A673 (cell line): ENCODE measurements at regions not wholly inside any gene's neighbourhood (a gene's known extent, or its start where the extent isn't known, plus 50 kb on each side); places are given as distances from the start of the nearest gene placed in this dataset.

ENCODE experiments used
- BruUV-seq: library from RNA; stranded (reverse); fragments of 400-500 nt; replicated peaks from 2 replicates; lab custom pipeline; 2021; lab: Mats Ljungman, UMichigan
- CTCF ChIA-PET: fragments of 300-600 bp; sonication (Branson Sonifier 250); formaldehyde crosslinking; loops from one replicate; lab custom pipeline; 2022; ENCODE audit warnings: antibody characterized with exemption; lab: Charles Lee
- POLR2A ChIA-PET: fragments of 300-600 bp; sonication (Branson Sonifier 250); formaldehyde crosslinking; loops from one replicate; lab custom pipeline; 2022; ENCODE audit warnings: antibody characterized with exemption; ENCODE audit not compliant: low non-redundant PET; lab: Charles Lee
- DNase-seq: peaks from one replicate; pipeline ENCODE4 v3.0.0-alpha.2; 2015; ENCODE audit warnings: low spot score
- H3K27ac ChIP-seq: fragments of 200-600 bp; sonication (generic); 2 replicates; pipeline ENCODE4 v1.5.1; 2016; ENCODE audit warnings: mixed run types, low read depth, mild to moderate bottlenecking, mixed read lengths, antibody characterized with exemption, low read length; ENCODE audit not compliant: poor library complexity, severe bottlenecking
- H3K27me3 ChIP-seq: fragments of 200-600 bp; sonication (generic); replicated peaks from 2 replicates; pipeline ENCODE4 v1.6.1; 2017; ENCODE audit warnings: mixed run types, low read depth, mild to moderate bottlenecking, mixed read lengths, antibody characterized with exemption, low read length; ENCODE audit not compliant: insufficient read depth, poor library complexity
- H3K36me3 ChIP-seq: fragments of 200-600 bp; sonication (generic); 2 replicates; pipeline ENCODE4 v1.6.1; 2016; ENCODE audit warnings: mixed run types, mild to moderate bottlenecking, mixed read lengths, antibody characterized with exemption, low read length; ENCODE audit not compliant: insufficient read depth, poor library complexity, severe bottlenecking
- H3K4me1 ChIP-seq: fragments of 200-600 bp; sonication (generic); 2 replicates; pipeline ENCODE4 v1.6.1; 2017; ENCODE audit warnings: mixed run types, mild to moderate bottlenecking, mixed read lengths, antibody characterized with exemption, low read length; ENCODE audit not compliant: insufficient read depth, poor library complexity, severe bottlenecking
- H3K4me3 ChIP-seq: fragments of 200-600 bp; sonication (generic); 2 replicates; pipeline ENCODE4 v1.5.1; 2016; ENCODE audit warnings: low read depth, mixed run types, mild to moderate bottlenecking, mixed read lengths, low read length; ENCODE audit not compliant: poor library complexity, severe bottlenecking
- H3K9me3 ChIP-seq: fragments of 200-600 bp; sonication (generic); 2 replicates; pipeline ENCODE4 v1.6.1; 2016; ENCODE audit warnings: mixed run types, low read depth, mild to moderate bottlenecking, mixed read lengths, antibody characterized with exemption, low read length; ENCODE audit not compliant: poor library complexity, severe bottlenecking
- EZH2 ChIP-seq: fragments of 200-600 bp; sonication (generic); IDR thresholded peaks from 2 replicates; pipeline ENCODE4 v1.6.1; 2017; ENCODE audit warnings: borderline replicate concordance, low read depth, mild to moderate bottlenecking, mixed read lengths, antibody characterized with exemption, low read length; ENCODE audit not compliant: poor library complexity, severe bottlenecking
- intact Hi-C: fragments of 100-400 bp; cut with micrococcal nuclease; formaldehyde crosslinking; loops from one replicate; pipeline ENCODE4 v1.10.0; 2022; ENCODE audit not compliant: unreplicated experiment
- TF ChIP-seq, protein P1 (sequence below): fragments of 300-800, 200-600 bp; sonication (generic); conservative IDR thresholded peaks from 2 replicates; pipeline ENCODE4 v1.5.1; 2017; ENCODE audit warnings: low read depth, mild to moderate bottlenecking, antibody characterized with exemption, low read length, moderate library complexity, mixed read lengths

DNA sequence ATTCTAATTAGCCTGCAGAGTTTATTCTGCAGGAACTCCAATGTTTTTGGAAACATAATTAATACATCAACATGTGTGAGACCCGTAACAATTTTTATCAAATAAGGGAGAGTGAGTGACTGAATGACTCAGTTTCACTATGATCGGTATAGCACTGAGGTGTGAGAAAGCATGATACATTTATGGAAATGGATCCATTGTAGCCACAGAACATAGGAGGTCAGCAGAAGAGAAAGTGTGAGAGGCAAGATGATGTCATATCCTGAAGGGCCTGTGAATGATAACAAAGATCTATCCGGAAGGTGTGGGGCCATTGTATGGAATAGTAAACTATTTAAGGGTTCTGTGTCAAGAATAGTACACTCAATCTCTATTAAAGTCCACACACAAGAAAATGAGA is 1406.1 kb upstream of the TENM4 start:
- CTCF ChIA-PET = no interaction called here
- no peak for DNase-seq
- no peaks in the 10 kb centered on the region for H3K9me3 ChIP-seq
- POLR2A ChIA-PET = no interaction called here
- H3K36me3 ChIP-seq = no peaks in the 10 kb centered on the region
- no peak for TF ChIP-seq EZH2
- TF ChIP-seq, protein P1, sequence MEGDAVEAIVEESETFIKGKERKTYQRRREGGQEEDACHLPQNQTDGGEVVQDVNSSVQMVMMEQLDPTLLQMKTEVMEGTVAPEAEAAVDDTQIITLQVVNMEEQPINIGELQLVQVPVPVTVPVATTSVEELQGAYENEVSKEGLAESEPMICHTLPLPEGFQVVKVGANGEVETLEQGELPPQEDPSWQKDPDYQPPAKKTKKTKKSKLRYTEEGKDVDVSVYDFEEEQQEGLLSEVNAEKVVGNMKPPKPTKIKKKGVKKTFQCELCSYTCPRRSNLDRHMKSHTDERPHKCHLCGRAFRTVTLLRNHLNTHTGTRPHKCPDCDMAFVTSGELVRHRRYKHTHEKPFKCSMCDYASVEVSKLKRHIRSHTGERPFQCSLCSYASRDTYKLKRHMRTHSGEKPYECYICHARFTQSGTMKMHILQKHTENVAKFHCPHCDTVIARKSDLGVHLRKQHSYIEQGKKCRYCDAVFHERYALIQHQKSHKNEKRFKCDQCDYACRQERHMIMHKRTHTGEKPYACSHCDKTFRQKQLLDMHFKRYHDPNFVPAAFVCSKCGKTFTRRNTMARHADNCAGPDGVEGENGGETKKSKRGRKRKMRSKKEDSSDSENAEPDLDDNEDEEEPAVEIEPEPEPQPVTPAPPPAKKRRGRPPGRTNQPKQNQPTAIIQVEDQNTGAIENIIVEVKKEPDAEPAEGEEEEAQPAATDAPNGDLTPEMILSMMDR = no peak
- H3K4me3 ChIP-seq = no peak overlapping the region
- H3K27ac ChIP-seq = no peak overlapping the region
- peaks cover 7% of the 10 kb centered on the region for H3K4me1 ChIP-seq
- intact Hi-C loops = no loop called here
- no peaks in the 10 kb centered on the region for H3K27me3 ChIP-seq
- BruUV-seq = no TSS peak

DNA sequence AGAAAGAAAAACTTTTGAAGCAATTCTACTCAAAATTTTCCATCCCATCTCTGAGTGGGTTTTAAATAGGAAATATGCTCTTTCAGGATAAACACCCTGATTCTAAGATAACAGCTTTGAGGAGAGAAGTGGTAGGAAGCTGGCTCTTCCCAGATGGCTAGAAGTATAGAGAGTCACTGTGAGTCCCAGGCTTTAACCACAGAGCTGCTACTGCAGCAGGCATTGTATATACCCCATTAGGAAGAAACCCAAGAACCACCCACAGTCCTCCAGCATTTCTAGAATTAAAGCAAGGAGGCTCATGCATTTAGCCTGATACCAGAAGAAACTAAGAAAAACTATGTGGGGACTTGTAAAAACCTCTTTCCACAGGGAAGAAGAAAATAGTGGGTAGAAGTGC is 1405.6 kb upstream of the TENM4 start:
- Histone ChIP-seq H3K27me3 (no peaks in the 10 kb centered on the region), H3K36me3 (no peaks in the 10 kb centered on the region), H3K27ac (no peak overlapping the region), H3K4me3 (no peak overlapping the region), H3K4me1 (peaks cover 7% of the 10 kb centered on the region), H3K9me3 (no peaks in the 10 kb centered on the region)
- no TSS peak for BruUV-seq
- TF ChIP-seq, protein P1 = no peak
- TF ChIP-seq EZH2 = no peak
- peak; percentile 66 for DNase-seq
- ChIA-PET POLR2A (no interaction called here), CTCF (interaction anchor here (0.5 kb wide), 1 partner anchor 20 kb away, joined by 7 read pairs; no protein-coding TSS in a partner anchor)
- intact Hi-C loops = no loop called here

DNA sequence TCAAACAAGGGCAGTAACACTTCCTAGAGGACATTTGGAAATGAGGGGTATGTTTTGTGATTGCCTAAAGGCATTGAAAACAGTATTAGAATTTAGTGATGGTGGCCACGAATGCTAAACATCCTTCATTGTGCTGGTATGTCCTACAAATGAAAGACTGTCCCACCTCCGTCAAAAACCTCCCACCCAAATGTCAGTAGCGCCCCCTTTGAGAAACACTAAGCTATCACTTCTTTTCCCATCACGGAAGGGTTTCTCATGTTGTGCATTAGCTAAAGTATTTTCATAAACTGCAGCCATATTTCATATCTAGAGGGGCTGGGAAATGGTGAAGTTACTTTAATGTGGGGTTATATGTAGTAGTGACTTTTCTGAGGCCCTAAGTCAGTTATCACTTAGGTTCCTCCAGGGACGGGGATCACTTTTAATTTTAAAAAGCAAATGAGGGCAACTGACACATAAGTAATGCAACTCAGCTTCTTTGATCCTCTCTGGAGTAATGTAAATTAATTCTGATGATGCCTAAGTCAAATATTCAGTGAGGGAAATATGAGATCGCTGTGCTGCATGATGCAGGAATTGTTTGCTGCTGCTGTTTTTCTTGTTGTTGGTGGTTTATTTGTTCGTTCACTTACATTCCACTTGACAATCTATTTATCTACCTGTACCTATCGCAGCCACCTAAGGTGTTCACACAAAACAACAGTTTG is 1403.4 kb upstream of the TENM4 start:
- H3K4me3 ChIP-seq = no peak overlapping the region
- no peak for DNase-seq
- no TSS peak for BruUV-seq
- H3K36me3 ChIP-seq = no peaks in the 10 kb centered on the region
- no peaks in the 10 kb centered on the region for H3K9me3 ChIP-seq
- intact Hi-C loops = no loop called here
- H3K27me3 ChIP-seq = no peaks in the 10 kb centered on the region
- ChIA-PET POLR2A (no interaction called here), CTCF (no interaction called here)
- peaks cover 7% of the 10 kb centered on the region for H3K4me1 ChIP-seq
- no peak overlapping the region for H3K27ac ChIP-seq
- TF ChIP-seq, protein P1 = peak; percentile 43
- no peak for TF ChIP-seq EZH2
